ENCODE measurements at regions not wholly inside any gene's neighbourhood (a gene's known extent, or its start where the extent isn't known, plus 50 kb on each side); places are given as distances from the start of the nearest gene placed in this dataset.
"Not testable (repeated sequence)": the region's sequence is repeated elsewhere in the genome, so short reads cannot be mapped to it uniquely, and the experiment has no call there.

GRCh38 chr19:30941591-30941990 lies 407.6 kb downstream of the TSHZ3 start:
- Histone ChIP-seq H3K4me3 (no peak overlapping the region), H3K27ac (no peak overlapping the region), H3K36me3 (no peaks in the 10 kb centered on the region), H3K4me1 (ENCODE audit: low read depth) (no peaks in the 10 kb centered on the region), H3K27me3 (peaks cover 40% of the 10 kb centered on the region), H3K9me3 (ENCODE audit: low read depth) (no peaks in the 10 kb centered on the region)
- no peak for TF ChIP-seq CTCF (IDR thresholded peaks at IDR 0.05; ENCODE audit: low read depth, low read length)
- no peak for DNase-seq (ENCODE audit: low read depth in 1 of 2, low spot score in 1 of 2)

GRCh38 chr19:30936276-30936675 lies 413.0 kb downstream of the TSHZ3 start:
- H3K9me3 ChIP-seq (ENCODE audit: low read depth): no peaks in the 10 kb centered on the region
- no peak for TF ChIP-seq CTCF (IDR thresholded peaks at IDR 0.05; ENCODE audit: low read depth, low read length)

GRCh38 chr19:30935146-30935545 lies 414.1 kb downstream of the TSHZ3 start:
- Histone ChIP-seq H3K9me3 (ENCODE audit: low read depth) (no peaks in the 10 kb centered on the region), H3K36me3 (no peaks in the 10 kb centered on the region), H3K27me3 (peaks cover 3% of the 10 kb centered on the region), H3K4me3 (no peak overlapping the region), H3K4me1 (ENCODE audit: low read depth) (no peaks in the 10 kb centered on the region), H3K27ac (no peak overlapping the region)
- TF ChIP-seq CTCF (IDR thresholded peaks at IDR 0.05; ENCODE audit: low read depth, low read length): no peak
- no peak for DNase-seq (ENCODE audit: low read depth in 1 of 2, low spot score in 1 of 2)

More at GRCh38 chr19:30936276-30936675, 413.0 kb downstream of the TSHZ3 start:
- peaks cover 9% of the 10 kb centered on the region for H3K27me3 ChIP-seq
- no peak for DNase-seq (ENCODE audit: low read depth in 1 of 2, low spot score in 1 of 2)
- no peaks in the 10 kb centered on the region for H3K36me3 ChIP-seq
- no peak overlapping the region for H3K4me3 ChIP-seq
- no peak overlapping the region for H3K27ac ChIP-seq
- H3K4me1 ChIP-seq (ENCODE audit: low read depth): no peaks in the 10 kb centered on the region

DNA sequence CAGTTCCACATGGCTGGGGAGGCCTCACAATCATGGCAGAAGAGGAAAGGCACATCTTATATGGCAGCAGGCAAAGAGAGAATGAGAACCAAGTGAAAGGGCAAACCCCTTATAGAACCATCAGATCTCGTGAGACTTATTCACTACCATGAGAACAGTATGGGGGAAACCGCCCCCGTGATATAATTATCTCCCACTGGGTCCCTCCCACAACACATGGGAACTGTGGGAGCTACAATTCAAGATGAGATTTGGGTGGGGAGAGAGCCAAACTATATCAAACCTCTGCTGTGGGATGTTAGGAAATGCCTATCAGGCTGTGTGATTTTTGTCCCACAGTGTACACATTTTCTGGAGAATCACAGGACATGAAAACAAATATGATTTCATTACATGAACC lies 415.8 kb downstream of the TSHZ3 start:
- not testable (repeated sequence) for H3K27me3 ChIP-seq; H3K4me1 ChIP-seq (ENCODE audit: low read depth); H3K36me3 ChIP-seq; H3K27ac ChIP-seq; H3K9me3 ChIP-seq (ENCODE audit: low read depth); H3K4me3 ChIP-seq; DNase-seq (ENCODE audit: low read depth in 1 of 2, low spot score in 1 of 2)

DNA sequence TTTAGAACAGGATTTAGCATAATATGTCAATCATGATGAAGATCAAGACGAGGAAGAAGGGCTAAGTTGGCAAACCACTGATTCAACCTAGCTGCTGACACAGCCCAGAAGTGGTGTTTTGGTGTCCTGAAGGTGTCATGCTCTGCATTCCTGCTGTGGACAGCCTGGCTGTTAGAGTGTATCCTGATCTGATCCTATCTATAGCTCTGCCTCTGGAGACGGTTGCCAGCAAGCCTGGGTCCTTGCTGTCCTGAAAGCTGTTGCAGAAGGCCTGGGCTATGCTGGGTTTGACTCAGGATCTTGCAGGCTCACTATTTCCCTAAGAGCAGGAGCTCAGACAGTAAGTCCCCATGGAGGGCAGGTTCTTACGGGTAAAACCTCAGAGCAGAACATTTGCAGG lies 416.4 kb downstream of the TSHZ3 start:
- Histone ChIP-seq H3K27me3 (peaks cover 3% of the 10 kb centered on the region), H3K9me3 (ENCODE audit: low read depth) (no peaks in the 10 kb centered on the region), H3K4me3 (no peak overlapping the region), H3K27ac (no peak overlapping the region), H3K36me3 (no peaks in the 10 kb centered on the region), H3K4me1 (ENCODE audit: low read depth) (no peaks in the 10 kb centered on the region)
- no peak for TF ChIP-seq CTCF (IDR thresholded peaks at IDR 0.05; ENCODE audit: low read depth, low read length)
- DNase-seq (ENCODE audit: low read depth in 1 of 2, low spot score in 1 of 2): no peak

GRCh38 chr19:30930941-30931706 lies 418.1 kb downstream of the TSHZ3 start:
- TF ChIP-seq CTCF (IDR thresholded peaks at IDR 0.05; ENCODE audit: low read depth, low read length): no peak
- H3K36me3 ChIP-seq: no peaks in the 10 kb centered on the region
- no peak for DNase-seq (ENCODE audit: low read depth in 1 of 2, low spot score in 1 of 2)
- no peaks in the 10 kb centered on the region for H3K9me3 ChIP-seq (ENCODE audit: low read depth)
- peaks cover 3% of the 10 kb centered on the region for H3K27me3 ChIP-seq
- H3K4me3 ChIP-seq: no peak overlapping the region
- H3K4me1 ChIP-seq (ENCODE audit: low read depth): no peaks in the 10 kb centered on the region
- no peak overlapping the region for H3K27ac ChIP-seq
